H1 (cell line): ENCODE measurements at regions not wholly inside any gene's neighbourhood (a gene's known extent, or its start where the extent isn't known, plus 50 kb on each side); places are given as distances from the start of the nearest gene placed in this dataset.

ENCODE experiments used
- EGR1 ChIP-seq: IDR thresholded peaks from 2 replicates; pipeline ENCODE4 v1.6.1; 2011; ENCODE audit warnings: low read depth, low read length, borderline replicate concordance
- RFX5 ChIP-seq: IDR thresholded peaks from 2 replicates; pipeline ENCODE4 v1.6.1; 2011; ENCODE audit warnings: low read depth, low read length, improper control_type of control experiment, borderline replicate concordance
- RXRA ChIP-seq: IDR thresholded peaks from 2 replicates; pipeline ENCODE4 v1.6.1; 2011; ENCODE audit warnings: low read depth, mild to moderate bottlenecking, low read length, moderate library complexity; ENCODE audit not compliant: insufficient read depth
- SRF ChIP-seq: IDR thresholded peaks from 2 replicates; pipeline ENCODE4 v1.6.1; 2011; ENCODE audit warnings: mild to moderate bottlenecking, low read depth, low read length, moderate library complexity

- no peak for TF ChIP-seq RFX5
- TF ChIP-seq EGR1, result no peak
- no peak for TF ChIP-seq SRF
- TF ChIP-seq RXRA, result no peak
Measured at GRCh38 chr10:65808687-65809333, 1117.0 kb upstream of the LRRTM3 start (continued).
